Fibroblast of lung (primary cell): ENCODE measurements at regions not wholly inside any gene's neighbourhood (a gene's known extent, or its start where the extent isn't known, plus 50 kb on each side); places are given as distances from the start of the nearest gene placed in this dataset.

Source experiments
- CTCF ChIP-seq, 2 donors: IDR thresholded peaks in 1 of 2; conservative IDR thresholded peaks in 1 of 2; 1 replicate in 1 of 2; 2 replicates in 1 of 2; pipeline ENCODE4 v1.5.1; 2011 to 2012; ENCODE audit warnings: low read length in 2 of 2, control low read depth in 1 of 2, inconsistent platforms in 1 of 2, low read depth in 1 of 2, mild to moderate bottlenecking in 1 of 2
- EZH2 ChIP-seq: IDR thresholded peaks from 2 replicates; pipeline ENCODE4 v1.5.1; 2012; ENCODE audit warnings: low read length, control low read depth, mild to moderate bottlenecking; ENCODE audit errors: missing control alignments

- no peak for TF ChIP-seq CTCF (conservative IDR thresholded peaks at IDR 0.05 in 1 of 2, IDR thresholded peaks at IDR 0.05 in 1 of 2; ENCODE audit: low read depth in 1 of 2, low read length in 2 of 2)
- TF ChIP-seq EZH2, result no peak
These were observed 117.6 kb upstream of the ATP10B start for GRCh38 chr5:160969645-160970044.
